ENCODE measurements at regions not wholly inside any gene's neighbourhood (a gene's known extent, or its start where the extent isn't known, plus 50 kb on each side); places are given as distances from the start of the nearest gene placed in this dataset.
A peak's percentile ranks its signal among the peaks of the same experiment; 100 is the strongest.

GRCh38 chr12:47397664-47398281 lies 308.1 kb downstream of the RPAP3 start:
- peak; percentile 93 for TF ChIP-seq CTCF (conservative IDR thresholded peaks at IDR 0.05; ENCODE audit: low read depth, low read length)
- TF ChIP-seq EZH2 (IDR thresholded peaks at IDR 0.05; ENCODE audit: low read length, unreplicated experiment): no peak
- no peak for TF ChIP-seq EZH2phosphoT487 (IDR thresholded peaks at IDR 0.05; ENCODE audit: borderline replicate concordance, low read length)

Measured in PC-3 (cell line).